ENCODE measurements at regions not wholly inside any gene's neighbourhood (a gene's known extent, or its start where the extent isn't known, plus 50 kb on each side); places are given as distances from the start of the nearest gene placed in this dataset.

- 58 to 66% methylated on average over 5 of the region's 5 CpGs for WGBS, 2 donors (ENCODE audit: low coverage in 1 of 2)
- TF ChIP-seq EP300 (IDR thresholded peaks at IDR 0.05) (no peak), CTCF (IDR thresholded peaks at IDR 0.05) (no peak), POLR2AphosphoS5 (IDR thresholded peaks at IDR 0.05) (no peak), POLR2A (IDR thresholded peaks at IDR 0.05) (no peak)
- H3K27ac ChIP-seq: no peak overlapping the region
- no peak overlapping the region for H3K4me3 ChIP-seq
- no peaks in the 10 kb centered on the region for H3K4me1 ChIP-seq
- no peaks in the 10 kb centered on the region for H3K9me3 ChIP-seq
- no peaks in the 10 kb centered on the region for H3K36me3 ChIP-seq
- no peaks in the 10 kb centered on the region for H3K27me3 ChIP-seq
- ATAC-seq: no peak
Measured at GRCh38 chr14:26216786-26217185, 381.0 kb downstream of the NOVA1 start.

- no peak overlapping the region for H3K4me3 ChIP-seq
- no peaks in the 10 kb centered on the region for H3K27me3 ChIP-seq
- no peaks in the 10 kb centered on the region for H3K4me1 ChIP-seq
- TF ChIP-seq POLR2AphosphoS5 (IDR thresholded peaks at IDR 0.05): no peak
- TF ChIP-seq CTCF (IDR thresholded peaks at IDR 0.05): no peak
- no peak for TF ChIP-seq POLR2A (IDR thresholded peaks at IDR 0.05)
- TF ChIP-seq EP300 (IDR thresholded peaks at IDR 0.05): no peak
- no peak for ATAC-seq
- no peak overlapping the region for H3K27ac ChIP-seq
- 86 to 100% methylated on average over 1 of the region's 1 CpG for WGBS, 2 donors (ENCODE audit: low coverage in 1 of 2)
- no peaks in the 10 kb centered on the region for H3K36me3 ChIP-seq
- H3K9me3 ChIP-seq: no peaks in the 10 kb centered on the region
Measured at GRCh38 chr14:26213846-26214575, 383.8 kb downstream of the NOVA1 start.

GRCh38 chr14:26209699-26210098 lies 388.1 kb downstream of the NOVA1 start:
- Histone ChIP-seq H3K27ac (no peak overlapping the region), H3K36me3 (no peaks in the 10 kb centered on the region), H3K27me3 (peaks cover 4% of the 10 kb centered on the region), H3K9me3 (no peaks in the 10 kb centered on the region), H3K4me1 (peaks cover 0 to 8% (median 0%) of the 10 kb centered on the region in 3 donors), H3K4me3 (no peak overlapping the region)
- no peak for ATAC-seq
- WGBS, 2 donors (ENCODE audit: low coverage in 1 of 2): 40 to 94% methylated on average over 2 of the region's 2 CpGs
- TF ChIP-seq POLR2A (IDR thresholded peaks at IDR 0.05) (no peak), EP300 (IDR thresholded peaks at IDR 0.05) (no peak), CTCF (IDR thresholded peaks at IDR 0.05) (no peak)

- H3K36me3 ChIP-seq: no peaks in the 10 kb centered on the region
- WGBS, 2 donors (ENCODE audit: low coverage in 1 of 2): 79 to 100% methylated on average over 2 of the region's 2 CpGs
- no peak for ATAC-seq
- H3K4me3 ChIP-seq: no peak overlapping the region
- H3K4me1 ChIP-seq: peaks cover 0 to 8% (median 0%) of the 10 kb centered on the region in 3 donors
- no peak overlapping the region for H3K27ac ChIP-seq
- no peak for TF ChIP-seq EP300 (IDR thresholded peaks at IDR 0.05)
- no peak for TF ChIP-seq CTCF (IDR thresholded peaks at IDR 0.05)
- no peak for TF ChIP-seq POLR2A (IDR thresholded peaks at IDR 0.05)
- no peak for TF ChIP-seq POLR2AphosphoS5 (IDR thresholded peaks at IDR 0.05)
- H3K27me3 ChIP-seq: peaks cover 14% of the 10 kb centered on the region
- H3K9me3 ChIP-seq: no peaks in the 10 kb centered on the region
Measured at GRCh38 chr14:26206640-26207039, 391.2 kb downstream of the NOVA1 start.

Data from gastroesophageal sphincter (tissue), 4 donors.